RKO (cell line): ENCODE measurements at regions not wholly inside any gene's neighbourhood (a gene's known extent, or its start where the extent isn't known, plus 50 kb on each side); places are given as distances from the start of the nearest gene placed in this dataset.

ENCODE experiments used
- DNase-seq: peaks from one replicate; pipeline ENCODE4 v3.0.0-alpha.2; 2016; ENCODE audit warnings: low spot score

DNA sequence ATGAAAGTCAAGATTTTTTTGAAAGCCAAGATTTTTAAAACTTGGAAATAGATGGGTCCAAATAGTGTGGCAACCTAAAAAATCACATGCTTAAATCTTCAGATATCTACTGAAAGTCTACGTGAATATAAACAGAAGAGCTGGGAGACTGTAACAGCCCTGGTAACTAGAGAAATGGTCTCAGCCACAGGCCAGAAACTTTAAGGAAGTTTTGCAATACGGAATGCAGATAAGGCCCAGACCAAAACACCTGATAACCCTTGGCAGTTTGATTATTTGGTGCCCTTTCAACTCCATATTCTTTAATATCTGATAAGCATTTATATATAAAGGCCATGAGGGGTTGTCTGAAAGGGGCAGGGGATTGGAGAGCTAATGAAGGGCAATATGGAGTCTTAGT is 537.3 kb upstream of the TGFBR2 start:
- DNase-seq = no peak

DNA sequence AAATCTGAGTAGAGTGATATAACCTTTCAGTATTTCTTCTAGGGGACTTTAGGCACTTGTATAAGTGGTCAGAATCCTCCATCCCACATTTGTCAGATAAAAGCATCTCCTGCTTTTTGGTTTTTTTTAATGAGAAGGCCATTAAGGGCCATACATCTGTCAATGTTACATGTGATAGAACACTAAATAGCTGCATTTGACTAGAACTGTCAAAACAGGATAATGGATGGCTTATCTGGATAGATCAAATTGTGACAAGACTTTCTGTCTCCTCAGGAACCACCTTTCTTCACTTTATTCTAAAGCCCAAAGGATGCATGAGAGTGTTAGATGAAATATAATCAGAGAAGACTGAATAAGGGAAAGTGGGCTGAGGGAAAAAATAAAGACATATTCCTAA is 533.4 kb upstream of the TGFBR2 start:
- DNase-seq = no peak

DNA sequence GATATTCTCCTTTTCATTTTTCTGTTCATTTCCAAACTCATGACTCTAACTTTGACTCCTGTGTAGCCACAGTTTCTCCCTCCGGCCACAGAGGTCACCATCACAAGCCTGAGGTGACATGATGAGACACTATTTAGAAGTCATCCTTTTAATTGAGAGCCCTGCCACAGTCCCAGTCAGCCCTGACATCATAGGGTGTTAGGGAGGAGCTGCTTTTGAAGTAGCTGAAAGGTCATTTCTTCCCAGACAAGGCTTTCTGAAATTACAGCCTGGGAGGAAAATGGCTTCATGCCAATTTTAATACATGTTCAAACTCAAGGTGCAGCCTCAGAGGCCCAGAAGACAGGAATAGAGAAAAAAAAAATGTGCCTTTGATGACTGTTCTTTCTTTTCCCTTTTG is 532.8 kb upstream of the TGFBR2 start:
- no peak for DNase-seq

DNA sequence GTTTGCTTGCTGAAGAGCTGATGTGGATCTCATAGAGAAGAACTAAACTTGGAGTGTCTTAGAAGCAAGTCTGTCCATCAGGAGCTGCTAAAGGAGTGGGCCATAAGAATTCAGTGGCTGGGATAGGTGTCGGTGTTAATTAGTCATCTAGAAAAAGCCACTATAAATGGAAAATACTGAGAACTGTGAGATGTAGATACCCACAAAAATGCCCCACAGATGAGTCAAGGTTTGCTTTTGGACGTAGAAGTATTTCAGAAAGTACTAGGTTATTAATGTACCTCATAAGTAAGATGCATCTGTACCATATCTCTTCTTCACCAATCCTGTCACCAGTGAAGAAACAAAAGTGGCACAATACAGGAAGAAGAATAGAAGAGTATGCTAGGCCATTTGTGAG is 530.9 kb upstream of the TGFBR2 start:
- DNase-seq = no peak

DNA sequence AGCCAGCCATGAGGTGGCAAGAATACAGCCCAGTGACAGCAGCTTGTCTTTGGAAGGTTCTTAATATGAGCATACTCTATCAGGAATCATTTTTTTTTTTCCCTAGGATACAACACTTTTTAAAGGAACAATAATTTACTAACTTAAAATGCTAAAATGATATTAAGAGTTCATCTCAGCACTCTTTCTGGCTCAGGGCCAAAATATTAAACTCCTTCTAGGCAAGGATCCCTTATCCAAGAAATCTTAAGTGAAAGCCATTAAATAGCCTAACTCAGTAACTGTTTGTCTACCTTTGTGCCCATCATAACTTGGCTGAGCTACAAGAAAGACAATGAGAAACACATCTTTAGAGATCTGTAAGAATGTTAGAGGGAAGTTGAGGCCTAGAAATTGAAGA is 529.5 kb upstream of the TGFBR2 start:
- no peak for DNase-seq

DNA sequence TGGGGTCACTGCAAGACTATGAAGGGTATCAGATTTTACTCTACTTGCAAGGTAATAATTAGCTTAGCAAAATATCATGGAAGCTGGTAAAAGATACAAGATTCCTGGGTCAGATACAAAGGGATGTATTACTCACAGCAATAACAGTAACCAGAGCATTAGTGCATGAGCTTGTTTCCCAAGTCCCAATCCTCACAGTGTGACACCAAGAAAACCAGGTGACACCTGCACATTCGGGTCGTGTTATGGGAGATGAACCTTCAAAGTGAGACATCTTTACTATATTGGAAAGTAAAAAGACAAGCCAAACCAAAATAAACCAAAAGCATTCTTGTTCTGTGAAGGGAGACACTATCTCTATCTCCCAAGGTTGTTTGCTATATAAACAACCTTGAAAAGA is 528.7 kb upstream of the TGFBR2 start:
- DNase-seq = no peak

DNA sequence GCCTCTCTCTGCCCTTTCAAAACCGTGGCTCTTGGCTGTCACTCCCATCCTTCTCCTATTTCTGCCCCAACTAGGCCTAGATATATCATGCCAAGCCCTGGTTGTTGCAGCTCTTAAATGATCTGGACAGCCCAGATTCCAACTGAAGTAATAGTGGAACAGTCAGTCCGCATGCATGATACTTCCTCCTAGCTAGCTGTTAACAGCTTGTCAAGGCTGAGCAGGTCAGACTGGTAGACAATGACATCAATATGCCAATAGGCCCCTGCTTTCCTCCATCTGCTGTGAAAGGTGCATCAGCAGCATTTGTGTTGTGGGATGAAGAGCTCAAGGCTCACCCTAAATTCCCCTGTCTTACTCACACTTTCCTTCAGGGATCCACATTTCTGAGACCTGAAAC is 527.7 kb upstream of the TGFBR2 start:
- no peak for DNase-seq

DNA sequence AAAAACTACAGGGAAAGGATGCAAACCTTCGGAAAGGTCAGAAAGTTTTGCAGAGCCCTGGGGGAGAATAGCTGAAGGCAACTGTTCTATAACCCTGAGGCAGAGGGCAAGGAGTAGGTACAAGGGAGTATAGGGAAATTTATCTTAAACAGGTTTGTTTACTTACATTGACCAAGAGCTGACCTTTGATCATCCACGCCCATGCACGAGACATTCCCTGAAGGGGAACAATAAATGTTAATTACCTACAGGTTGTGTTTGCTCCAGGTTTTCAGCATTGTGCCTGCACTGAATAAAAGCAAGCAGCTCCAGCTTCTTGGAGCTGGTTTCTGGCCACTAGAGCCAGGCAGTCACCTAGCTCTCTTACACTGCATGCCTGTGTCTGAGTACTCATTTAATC is 524.5 kb upstream of the TGFBR2 start:
- no peak for DNase-seq

DNA sequence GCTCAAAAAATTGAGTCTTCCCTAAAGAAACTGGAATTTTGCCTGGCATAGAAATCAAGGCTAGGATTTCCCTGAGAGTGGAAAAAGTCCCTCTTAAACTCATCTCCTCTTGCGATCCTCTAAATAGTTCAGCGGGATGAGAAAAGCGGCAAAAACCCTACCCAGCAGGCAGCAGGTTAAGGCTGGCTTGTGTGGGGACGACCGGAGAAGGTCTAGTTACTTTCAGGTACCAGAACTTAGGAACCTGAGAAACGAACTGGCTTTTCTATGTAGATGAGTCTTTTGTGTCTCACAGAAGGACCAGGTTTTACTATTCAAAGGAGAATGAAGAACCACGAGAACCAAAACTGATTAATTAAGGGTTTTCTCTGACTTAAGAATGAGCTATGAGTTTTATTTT is 523.7 kb upstream of the TGFBR2 start:
- DNase-seq = no peak

DNA sequence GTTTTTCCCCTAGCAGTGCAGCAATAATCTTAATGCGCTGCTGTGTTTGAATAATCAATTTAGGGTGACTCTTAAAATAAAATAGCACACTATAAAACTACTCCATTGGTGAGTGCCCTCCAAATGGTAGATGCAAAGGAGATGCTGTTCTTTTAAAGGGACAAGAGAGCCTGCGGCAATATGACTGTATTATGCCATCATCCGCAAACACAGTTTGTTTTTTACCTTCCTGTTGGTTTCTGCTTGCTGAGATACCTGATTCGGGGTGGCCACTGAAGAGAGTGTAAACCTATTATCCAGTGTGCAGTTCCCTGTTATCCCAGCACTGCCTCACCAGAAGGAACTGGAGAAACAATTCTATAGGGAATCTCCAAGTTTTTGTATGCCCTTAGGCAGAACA is 523.1 kb upstream of the TGFBR2 start:
- no peak for DNase-seq

DNA sequence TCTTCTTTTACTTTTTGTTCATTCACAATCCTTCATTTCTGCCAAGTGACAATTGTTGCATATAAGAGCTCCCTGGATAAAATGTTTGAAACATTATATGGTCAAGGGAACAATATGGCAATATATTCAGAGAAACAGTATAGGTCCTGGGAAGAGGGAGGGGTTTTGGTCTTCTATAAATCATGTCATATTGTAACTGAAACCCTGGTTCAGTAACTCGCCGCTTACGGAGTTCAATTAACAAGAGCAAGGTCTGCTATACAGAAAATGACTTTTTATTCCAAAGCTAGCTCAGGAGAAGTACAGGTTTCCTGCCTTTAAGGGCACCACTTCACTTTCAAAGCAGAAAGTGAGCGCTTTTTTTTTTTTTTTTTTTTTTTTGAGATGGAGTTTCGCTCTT is 522.1 kb upstream of the TGFBR2 start:
- DNase-seq = no peak

DNA sequence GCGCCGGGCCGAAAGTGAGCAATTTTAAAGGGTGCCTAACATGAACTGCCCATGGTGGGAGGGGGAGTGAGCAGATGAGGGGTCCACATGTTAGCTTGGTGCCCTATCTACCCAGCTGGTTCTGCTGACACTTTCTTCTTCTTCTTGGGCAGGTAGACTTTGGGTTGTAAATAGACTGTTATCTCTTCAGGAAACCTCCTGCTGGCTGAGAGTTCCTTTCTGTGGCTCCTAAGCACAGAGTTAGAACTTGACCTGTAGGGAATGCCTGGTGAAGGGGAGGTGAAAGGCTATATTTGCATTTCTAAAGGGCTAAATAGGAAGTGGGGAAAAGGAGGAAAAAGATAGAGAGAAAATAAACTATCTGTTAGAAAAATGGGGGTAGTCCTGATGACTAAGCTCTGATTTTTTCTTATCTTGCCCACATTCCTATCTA is 521.4 kb upstream of the TGFBR2 start:
- no peak for DNase-seq

DNA sequence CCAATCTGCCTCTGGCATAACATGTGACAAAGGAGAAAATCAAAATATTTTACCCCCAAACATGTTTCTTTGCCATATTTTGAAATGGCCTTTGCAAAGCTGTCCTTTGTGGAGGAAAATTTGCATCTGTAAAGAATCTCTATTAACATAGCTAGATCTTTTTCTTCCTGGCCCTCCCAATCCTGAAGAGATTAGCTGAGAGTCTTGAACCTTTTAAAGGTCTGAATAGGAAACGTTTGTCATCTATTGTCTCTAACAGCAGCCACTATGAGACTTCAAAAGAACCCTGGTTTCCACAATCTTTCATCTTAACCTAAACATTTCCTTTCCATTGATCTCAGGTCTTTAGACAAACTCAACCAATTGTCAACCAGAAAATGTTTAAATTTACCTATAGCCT is 520.9 kb upstream of the TGFBR2 start:
- no peak for DNase-seq

DNA sequence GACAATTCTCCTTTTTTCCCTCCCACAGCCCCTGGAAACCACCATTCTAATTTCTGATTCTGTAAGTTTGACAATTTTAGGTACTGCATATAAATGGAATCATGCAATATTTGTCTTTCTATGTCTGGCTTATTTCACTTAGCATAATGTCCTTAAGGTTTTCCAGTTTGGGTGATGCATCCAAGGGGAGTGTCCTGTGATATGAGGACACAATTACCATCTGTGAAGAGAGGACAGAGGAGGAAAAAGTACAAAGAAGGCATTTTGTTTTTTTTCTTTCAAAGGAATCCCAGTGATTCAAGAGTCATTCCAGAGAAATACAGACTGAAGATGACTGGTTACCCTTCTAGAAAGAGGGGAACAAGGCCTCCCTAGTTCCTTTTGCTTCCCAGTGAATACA is 514.7 kb upstream of the TGFBR2 start:
- DNase-seq = no peak

DNA sequence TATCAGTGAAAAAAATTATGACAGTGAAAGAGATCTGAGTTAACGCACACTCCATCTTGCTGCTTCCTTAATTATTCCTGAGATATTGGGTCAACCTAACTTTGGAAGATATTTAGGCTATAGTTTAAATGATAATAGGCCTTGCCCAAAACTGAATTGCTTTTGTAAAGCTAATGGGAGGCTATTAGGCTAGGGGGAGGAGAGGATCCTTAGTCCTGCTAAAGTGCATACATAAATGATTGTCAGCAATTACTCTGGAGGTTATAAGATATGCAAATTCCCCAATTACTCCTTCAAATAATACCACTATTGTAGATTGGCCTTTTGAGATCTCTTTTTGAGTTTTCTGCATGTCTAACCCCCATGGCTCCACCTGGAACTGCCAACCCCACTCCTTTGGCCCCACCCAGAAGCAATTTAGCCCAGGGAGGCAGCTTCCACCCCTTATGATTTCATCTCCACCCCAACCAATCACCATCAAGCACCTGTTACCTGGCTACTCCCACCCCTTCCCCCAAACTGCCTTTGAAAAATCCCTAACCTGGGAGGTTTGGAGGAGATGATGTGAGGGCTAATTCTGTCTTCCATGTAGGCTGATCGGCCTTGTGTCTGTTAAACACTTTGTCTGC is 509.3 kb upstream of the TGFBR2 start:
- DNase-seq = no peak

DNA sequence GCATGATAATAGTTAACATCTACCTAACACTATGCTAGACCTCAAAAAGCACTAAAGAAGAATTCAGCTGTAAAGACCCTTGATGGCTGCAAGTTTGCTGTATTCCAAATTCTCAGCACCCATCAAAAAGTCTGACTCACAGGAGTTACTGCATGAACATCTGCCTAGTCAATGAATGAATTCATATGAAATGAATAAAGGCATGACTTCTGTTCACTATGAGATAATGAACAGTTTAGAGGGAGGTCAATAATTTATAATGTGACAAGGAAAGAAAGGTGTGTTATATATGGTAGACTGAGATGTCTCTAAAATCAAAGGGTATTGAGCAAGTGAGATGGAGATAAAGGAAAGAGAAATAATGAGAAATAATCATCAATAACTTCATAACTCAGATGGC is 508.2 kb upstream of the TGFBR2 start:
- DNase-seq = no peak

DNA sequence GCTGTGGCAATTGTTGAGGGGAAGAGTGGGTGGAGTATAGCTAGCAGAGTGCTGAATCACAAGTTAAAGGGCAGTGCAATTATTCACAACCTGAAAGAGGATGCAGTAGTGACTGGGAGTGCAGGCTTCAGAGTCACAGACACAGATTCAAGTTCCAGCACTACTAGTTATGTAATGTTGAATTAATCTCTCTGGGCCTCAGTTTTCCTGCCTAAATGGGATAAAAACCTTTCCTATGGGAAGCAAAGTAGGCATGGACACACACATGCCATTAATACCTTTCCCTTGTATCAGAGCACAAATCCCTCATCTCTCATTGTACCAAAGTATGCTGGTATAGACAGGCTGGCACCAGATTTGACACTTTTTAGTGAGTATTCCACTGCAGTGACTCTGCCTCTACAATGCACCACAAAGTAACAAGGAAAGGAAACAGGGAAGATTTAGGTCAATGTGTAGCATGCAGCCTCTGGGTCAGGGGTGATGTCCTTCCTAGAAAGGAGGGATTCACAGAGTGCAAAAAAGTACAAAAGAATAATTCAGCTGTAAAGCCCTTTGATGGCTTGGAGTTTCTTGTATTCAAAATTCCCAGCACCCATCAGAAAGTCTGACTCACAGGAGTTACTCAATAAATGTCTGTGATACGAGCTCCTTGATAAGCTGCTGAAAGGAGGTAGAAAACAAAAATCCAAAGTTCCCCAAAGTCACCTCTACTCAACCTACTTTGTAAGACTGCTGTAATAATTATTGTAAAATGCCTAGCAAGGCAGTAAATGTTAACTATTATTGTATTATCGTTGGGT is 507.5 kb upstream of the TGFBR2 start:
- DNase-seq = no peak

DNA sequence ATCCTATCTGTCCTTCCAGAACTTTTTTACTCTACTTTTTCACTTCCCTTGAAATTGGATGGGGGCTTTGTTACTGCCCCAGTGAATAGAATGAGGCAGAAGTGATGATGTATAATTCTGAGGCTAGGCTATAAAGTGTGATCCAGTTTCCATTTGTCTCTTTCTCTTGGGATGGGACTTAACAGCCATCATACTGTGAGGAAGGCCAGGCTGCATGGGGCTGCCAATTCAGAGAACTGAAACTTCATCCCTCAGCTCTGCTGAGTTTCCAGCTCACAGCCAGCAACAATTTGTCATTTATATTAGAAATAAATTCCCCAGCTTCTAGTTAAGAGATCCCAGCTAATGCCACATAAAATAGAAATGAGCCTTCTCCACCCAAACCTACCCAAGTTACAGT is 504.0 kb upstream of the TGFBR2 start:
- no peak for DNase-seq

DNA sequence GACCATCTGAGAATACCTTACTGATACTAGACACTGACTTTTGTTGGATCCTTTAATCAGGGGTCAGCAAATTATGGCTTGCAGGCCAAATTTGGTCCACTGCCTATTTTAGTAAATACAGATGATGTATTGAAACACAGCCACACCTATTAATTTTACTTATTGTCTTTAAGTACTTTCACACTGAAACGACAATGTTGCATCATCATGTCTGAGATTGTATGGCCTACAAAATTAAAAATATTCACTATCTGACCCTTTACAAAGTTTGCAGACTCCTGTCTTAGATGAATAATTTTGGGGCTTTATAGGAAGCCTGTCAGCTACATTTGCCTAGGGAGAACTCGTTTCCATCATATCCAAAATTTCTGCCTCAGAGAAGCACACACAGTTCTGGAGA is 503.2 kb upstream of the TGFBR2 start:
- DNase-seq = no peak

DNA sequence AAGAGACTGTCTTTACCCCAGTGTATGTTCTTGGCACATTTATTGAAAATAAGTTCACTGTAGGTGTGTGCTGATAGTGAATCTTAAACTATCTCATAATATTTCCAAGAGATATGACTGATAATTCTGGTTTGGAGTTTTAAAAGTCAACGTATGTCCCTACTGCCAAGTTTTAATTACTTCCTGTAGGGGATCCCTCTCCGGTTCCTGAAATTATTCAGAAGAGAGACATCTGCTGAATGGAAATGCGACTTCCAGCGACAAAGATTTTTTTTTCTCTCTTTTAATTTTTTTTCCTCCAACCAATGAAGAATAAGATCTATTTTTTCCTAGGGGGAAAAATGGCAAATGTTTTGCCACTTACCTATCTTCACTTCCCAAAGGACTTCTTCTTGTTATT is 498.9 kb upstream of the TGFBR2 start:
- no peak for DNase-seq

DNA sequence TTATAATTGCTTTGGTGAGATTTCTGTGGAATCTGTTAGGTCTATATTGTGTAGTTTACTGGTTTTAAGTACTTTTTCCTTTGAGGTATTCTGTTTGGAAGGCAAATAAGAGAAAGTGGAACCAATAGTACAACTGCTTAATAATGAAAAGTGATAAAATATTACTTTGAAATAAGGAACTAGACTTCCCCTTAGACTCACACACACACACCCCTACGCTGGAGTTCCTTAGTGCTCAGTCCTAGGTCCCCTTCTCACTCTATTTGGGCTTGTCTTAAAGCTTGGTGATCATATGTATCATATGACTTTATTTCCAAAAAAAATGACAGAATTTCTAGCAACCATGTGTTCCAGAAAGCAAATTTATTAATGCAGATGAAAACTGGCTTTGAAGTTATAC is 494.0 kb upstream of the TGFBR2 start:
- no peak for DNase-seq

DNA sequence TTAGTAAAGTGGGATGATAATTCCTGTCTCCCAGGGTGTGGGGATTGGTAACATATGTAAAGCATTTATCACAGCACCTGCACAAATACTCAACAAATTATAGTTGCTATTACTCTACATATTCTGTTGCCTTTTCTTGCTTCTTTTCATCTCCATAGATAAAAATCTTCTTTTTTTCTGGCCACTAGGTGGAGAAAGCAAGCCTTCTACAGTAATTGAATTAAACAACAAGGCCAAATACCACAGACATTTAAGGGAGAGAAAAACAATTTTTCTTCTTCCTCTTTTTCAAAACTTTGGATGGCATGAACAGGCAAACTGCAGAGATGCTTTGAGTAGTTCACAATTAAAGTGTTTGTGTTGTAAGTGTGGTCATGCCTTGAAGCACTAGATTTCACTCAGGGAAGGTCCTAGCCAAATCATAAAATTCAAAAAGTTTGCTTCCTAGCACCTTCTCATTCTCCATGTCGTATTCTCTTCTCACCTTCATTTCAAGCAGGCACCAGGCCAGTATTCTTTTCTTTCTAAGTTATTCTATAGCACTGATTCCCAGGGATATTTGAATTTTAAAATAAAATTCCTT is 493.4 kb upstream of the TGFBR2 start:
- peak; percentile 28 for DNase-seq

DNA sequence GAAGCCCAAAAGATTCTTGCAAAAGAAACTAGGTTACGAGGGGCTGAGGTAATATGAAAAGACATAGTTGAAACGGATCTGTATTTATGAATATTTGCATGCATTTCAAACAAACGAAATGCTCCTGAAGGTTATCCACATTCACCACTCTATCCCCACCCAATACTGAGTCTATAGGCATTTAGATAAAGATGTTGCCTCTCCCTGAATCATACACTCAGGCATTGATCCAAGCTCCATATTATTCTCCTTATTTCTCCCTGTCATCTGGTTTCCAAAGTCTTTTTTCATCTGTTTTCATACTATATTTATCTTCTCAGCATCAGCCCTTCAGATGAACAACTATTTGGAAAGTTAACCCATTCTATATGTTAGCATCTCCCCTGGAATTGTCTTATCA is 492.5 kb upstream of the TGFBR2 start:
- DNase-seq = no peak

DNA sequence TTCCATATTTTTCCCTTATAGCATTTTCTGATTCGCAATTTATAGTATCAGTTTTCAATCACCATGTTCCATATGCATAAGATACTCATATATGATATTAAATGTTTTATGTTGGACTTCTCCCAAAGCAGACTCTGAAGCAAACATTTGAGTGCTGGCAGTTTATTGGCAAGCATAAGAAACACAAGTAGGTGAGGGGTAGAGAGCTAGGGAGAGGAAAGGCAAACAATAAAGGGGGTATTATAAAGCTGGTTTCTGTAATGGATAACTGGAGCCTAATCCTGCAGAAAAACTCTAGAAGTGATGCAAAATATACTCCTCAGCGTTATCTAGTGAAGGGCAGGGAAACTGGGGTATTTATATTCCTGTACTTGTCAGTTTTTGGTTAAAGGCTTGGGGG is 491.5 kb upstream of the TGFBR2 start:
- DNase-seq = no peak
